ENCODE measurements at regions not wholly inside any gene's neighbourhood (a gene's known extent, or its start where the extent isn't known, plus 50 kb on each side); places are given as distances from the start of the nearest gene placed in this dataset.

GRCh38 chr14:54132496-54132895, 175.9 kb upstream of the BMP4 start:
- DNase-seq, result no peak

DNA sequence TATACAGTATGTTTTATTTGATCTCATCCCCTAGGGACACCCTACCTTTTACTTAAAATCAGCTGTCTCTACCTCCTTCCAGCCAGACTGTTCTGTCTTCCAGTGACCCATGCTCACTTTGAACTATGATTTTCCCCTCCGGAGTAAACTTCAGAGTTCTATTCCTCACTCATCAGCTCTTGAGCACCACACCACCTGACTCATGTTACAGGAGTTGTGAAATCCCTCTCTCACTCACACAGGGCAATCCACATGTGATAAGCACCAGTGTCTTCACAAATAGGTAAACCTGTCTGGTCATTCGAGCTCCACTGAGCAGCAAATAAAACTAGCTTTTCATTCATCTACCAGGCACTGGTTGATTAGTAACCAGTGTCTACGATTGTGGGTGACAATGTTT, 177.3 kb upstream of the BMP4 start:
- DNase-seq, result no peak

GRCh38 chr14:54135804-54136280, 179.2 kb upstream of the BMP4 start:
- DNase-seq, result no peak

- no peak for DNase-seq
These were observed 180.4 kb upstream of the BMP4 start for GRCh38 chr14:54136894-54137613.

DNA sequence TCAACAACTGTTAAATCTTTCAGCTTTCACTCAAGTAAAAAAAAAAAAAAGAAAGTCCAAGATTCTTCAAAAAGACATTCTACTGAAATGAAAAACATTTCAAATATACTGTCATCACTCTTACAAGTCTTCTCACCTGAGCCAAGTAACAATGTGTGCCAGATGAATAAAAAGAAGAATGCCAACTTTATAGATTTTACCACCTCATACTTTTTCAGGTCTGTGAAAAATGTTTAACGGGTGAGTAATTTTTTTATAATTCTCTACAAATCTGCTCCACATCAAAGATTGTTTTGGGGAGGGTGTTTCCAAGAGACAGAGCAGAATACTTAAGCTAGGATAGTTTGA, 181.0 kb upstream of the BMP4 start:
- no peak for DNase-seq

DNA sequence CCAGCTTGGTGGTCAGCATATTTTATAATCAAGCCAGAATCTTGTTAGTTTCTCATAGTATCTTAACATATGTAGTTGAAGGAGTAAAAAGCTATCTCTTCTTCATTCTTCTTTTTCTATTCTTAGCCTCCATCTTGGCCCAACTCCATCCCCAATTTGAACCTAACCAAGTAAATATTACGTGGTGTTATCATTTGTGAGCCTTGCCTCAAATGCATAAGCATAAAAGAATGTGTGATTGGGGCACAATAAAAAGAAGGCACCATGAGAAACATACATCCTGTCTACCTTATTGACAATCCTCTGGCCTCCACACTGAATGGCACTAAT, 181.4 kb upstream of the BMP4 start:
- DNase-seq, result no peak

- DNase-seq, result no peak
These were observed 181.9 kb upstream of the BMP4 start for GRCh38 chr14:54138354-54139038.

DNA sequence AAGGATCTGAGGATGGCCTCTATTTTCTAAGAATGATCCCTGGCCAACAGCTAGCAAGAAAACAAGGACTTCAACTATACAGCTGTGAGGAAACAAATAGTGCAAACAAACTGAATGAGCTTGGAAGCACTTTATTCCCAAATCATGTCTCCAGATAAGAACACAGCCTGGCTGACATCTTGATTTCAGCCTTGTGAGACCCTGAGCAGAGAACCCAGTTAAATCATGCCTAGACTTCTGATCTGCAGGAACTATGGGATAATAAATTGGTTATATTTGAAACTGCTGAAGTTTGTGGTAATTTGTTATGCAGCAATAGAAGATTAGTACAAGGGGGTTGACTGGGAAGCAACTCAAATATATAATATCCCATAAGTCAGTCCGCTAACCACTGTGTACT, 183.9 kb upstream of the BMP4 start:
- no peak for DNase-seq

DNA sequence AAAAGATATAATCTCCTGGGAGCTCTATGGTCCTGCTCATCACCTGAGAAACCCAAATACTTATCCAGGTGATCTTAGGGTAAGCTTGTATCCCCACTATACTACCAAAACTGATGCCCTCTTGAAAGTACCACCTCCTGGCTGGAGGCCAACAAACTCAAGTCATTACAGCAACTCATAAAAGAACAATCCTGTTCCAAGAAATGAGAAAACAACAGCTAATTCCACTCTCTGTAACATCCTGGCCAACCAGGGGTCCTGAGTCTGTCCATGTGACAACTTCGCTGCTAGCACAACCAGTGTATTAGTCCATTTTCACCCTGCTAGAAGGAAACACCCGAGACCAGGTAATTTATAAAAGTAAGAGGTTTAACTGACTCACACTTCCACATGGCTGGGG, 190.0 kb upstream of the BMP4 start:
- DNase-seq, result no peak

DNA sequence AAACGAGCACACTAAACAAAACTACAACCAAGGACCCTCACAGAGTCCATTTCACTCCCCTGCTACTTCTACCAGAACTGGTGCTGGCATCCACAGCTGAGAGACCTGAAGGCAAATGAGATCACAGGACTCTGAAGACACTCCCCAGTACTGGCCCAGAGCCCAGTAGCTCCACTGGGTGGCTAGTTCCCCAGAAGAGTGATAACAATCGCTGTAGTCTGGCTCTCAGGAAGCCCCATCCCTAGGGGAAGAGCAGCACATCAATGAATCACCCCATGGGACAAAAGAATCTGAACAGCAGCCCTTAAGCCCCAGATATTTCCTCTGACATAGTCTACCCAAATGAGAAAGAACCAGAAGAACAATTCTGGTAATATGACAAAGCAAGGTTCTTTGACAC, 190.7 kb upstream of the BMP4 start:
- no peak for DNase-seq

DNA sequence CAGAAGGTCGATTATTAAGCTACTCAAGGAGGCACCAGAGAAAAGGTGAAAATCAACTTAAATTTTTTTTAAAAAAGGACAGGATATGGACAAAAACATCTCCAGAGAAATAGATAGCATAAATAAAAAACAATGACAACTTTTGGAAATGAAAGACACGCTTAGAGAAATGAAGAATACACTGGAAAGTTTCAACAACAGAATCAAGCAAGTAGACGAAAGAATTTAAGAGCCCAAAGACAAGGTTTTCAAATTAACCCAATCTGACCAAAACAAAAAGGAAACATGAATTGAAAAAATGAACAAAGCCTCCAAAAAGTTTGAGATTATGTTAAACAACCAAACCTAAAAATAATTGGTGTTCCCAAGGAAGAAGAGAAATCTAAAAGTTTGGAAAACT, 191.1 kb upstream of the BMP4 start:
- no peak for DNase-seq

- DNase-seq, result no peak
These were observed 191.6 kb upstream of the BMP4 start for GRCh38 chr14:54148251-54148650.

DNA sequence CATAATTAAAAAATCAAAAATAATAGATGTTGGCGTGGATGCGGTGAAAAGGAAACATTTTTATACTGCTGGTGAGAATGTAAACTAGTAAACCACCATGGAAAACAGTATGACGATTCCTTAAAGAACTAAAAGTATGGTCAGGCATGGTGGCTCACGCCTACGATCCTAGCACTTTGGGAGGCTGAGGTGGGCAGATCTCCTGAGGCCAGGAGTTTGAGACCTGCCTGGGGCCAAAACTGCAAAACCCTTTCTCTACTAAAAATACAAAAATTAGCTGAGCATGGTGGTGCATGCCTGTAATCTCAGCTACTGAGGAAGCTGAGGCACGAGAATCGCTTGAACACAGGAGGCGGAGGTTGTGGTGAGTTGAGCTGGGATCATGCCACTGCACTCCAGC, 195.7 kb upstream of the BMP4 start:
- DNase-seq, result no peak

GRCh38 chr14:54166049-54166950, 209.7 kb upstream of the BMP4 start:
- no peak for DNase-seq

DNA sequence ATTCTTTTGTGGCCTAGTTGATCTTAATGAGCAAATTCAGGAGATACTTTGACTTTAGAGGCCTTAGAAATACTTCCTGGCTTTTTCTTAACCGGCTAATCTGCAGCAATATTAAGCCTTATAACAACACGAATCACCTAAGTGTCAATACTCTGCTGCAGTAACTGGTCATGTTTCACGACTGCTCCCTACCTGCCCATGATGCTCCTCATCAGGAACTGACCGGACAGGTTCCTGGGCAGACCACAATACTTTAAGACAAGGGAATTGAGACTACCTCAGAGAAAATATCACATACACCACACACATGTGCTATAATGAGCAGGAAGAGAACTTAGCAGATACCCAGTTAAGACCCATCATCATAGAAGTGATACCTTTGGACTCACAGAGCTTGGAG, 211.9 kb upstream of the BMP4 start:
- DNase-seq, result no peak

DNA sequence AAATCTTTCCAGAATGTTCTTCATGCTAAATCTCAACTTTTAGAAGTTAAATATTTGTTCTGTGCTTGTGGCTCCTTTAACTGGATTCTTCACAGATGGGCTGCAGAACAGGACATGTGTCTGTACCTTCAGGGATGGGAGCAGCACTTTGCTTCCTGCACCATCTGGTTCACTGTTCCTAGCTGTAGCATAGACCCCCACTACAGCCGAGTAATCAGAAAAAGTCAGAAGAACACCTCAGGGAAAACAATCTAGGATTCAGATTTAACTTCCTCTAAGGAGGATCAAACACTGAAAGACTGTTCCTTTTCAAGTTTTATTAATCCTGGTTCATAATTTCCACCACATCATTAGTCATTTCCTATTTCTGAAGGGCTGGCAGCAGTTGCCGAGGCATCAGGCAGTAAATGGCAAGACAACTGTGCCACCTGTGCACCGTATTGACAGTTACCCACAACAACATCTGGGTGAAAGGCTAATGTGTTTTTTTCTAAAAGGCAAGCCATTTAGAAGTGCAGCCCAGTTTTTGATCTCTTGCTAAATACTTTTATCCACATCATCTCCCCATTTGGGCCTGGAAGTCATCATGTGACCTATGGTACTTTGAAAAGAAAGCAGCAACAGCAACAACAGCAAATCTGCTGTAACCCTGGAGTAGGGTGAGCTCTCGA, 212.8 kb upstream of the BMP4 start:
- no peak for DNase-seq

- no peak for DNase-seq
These were observed 213.7 kb upstream of the BMP4 start for GRCh38 chr14:54170301-54170700.

DNA sequence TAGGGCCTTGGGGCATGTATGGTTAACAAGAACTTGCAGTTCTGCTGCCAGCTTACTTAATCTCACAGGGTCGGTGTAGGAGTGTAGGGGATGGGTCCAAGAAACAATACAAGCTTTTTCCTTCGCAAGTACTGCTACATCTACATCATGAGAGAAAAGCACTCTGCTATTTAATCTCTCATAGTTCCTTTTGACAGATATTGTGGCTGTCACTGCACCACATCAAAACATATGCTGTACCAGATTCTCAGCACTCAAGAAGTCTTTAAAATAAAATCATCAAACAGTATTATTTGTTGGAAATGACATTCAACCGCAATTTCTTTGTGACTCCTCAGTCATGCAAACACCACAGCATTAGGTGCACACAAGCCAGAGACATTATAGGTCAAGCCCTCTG, 215.5 kb upstream of the BMP4 start:
- DNase-seq, result no peak

DNA sequence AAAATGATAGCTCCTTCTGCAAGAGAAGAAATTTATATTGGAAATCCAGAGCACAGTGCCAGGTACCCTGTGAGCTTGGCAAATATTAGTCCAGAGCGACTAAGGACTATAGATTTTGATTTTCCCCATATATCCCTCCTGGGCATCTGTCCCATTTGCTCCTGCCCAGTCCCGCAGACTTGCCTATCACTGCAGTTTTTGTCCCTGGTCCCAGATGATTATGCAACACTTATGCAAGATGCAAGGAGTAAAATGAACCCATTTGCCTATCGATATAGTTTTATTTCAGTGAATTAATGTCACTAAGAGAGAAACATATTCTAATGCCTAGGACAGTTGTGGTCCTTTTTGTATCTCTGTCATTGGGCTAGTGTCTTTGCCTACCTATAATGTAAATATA, 215.9 kb upstream of the BMP4 start:
- DNase-seq, result no peak

- no peak for DNase-seq
These were observed 217.2 kb upstream of the BMP4 start for GRCh38 chr14:54173802-54174201.

- DNase-seq, result no peak
These were observed 217.8 kb upstream of the BMP4 start for GRCh38 chr14:54174457-54174856.

GRCh38 chr14:54175298-54175942, 218.8 kb upstream of the BMP4 start:
- DNase-seq, result peak; percentile 63 to 66

DNA sequence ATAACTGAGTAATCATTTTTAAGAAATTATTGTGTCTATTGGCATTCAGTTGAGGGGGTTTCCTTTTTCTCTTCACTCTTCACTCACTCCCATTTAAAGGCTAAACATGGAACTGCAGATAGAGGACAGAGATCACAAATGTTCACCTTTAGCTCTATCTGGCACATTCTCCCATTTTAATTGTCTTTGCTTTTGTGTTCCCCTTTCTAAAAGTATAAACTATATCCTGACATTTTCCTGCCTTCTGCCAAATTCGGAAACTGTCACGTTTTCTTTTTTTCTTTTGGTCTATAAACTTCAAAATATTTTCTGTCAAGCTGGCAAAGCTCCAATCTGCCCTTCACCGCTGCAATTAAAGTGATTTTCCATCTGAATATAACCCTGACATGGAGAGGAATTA, 219.8 kb upstream of the CDKN3 start:
- DNase-seq, result no peak

All from NCI-H2081 (cell line).